ENCODE measurements at regions not wholly inside any gene's neighbourhood (a gene's known extent, or its start where the extent isn't known, plus 50 kb on each side); places are given as distances from the start of the nearest gene placed in this dataset.

DNA sequence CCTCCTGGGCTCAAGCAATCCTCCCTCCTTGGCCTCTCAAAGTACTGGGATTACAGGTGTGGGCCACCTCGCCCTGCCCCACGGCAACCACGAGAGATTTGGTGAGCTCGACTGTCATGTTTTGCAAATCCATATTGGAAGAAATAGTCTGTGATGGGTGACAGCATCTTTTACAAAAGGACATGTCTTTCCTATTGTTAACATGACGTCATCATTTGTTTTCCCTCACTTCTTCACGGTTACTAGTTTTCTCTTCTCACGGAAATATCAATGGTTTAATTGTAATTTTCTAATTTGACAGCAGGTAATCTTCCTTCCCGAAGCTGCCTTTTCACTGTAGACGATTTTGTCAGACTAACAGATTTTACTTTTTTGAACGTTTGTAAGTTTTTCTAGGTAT, 110.8 kb upstream of the GREM2 start:
- TF ChIP-seq, protein P1, sequence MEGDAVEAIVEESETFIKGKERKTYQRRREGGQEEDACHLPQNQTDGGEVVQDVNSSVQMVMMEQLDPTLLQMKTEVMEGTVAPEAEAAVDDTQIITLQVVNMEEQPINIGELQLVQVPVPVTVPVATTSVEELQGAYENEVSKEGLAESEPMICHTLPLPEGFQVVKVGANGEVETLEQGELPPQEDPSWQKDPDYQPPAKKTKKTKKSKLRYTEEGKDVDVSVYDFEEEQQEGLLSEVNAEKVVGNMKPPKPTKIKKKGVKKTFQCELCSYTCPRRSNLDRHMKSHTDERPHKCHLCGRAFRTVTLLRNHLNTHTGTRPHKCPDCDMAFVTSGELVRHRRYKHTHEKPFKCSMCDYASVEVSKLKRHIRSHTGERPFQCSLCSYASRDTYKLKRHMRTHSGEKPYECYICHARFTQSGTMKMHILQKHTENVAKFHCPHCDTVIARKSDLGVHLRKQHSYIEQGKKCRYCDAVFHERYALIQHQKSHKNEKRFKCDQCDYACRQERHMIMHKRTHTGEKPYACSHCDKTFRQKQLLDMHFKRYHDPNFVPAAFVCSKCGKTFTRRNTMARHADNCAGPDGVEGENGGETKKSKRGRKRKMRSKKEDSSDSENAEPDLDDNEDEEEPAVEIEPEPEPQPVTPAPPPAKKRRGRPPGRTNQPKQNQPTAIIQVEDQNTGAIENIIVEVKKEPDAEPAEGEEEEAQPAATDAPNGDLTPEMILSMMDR (IDR thresholded peaks at IDR 0.05) = no peak
- no peak for TF ChIP-seq POLR2A (IDR thresholded peaks at IDR 0.05)
